ENCODE measurements at regions not wholly inside any gene's neighbourhood (a gene's known extent, or its start where the extent isn't known, plus 50 kb on each side); places are given as distances from the start of the nearest gene placed in this dataset.
"Not testable (repeated sequence)": the region's sequence is repeated elsewhere in the genome, so short reads cannot be mapped to it uniquely, and the experiment has no call there.

GRCh38 chr6:86147859-86148258 lies 505.2 kb upstream of the SYNCRIP start:
- no peak for TF ChIP-seq CTCF (IDR thresholded peaks at IDR 0.05)
- DNase-seq (ENCODE audit: low spot score) = no peak
- H3K4me3 ChIP-seq = no peak overlapping the region
- no peak overlapping the region for H3K27ac ChIP-seq

- no peak for DNase-seq (ENCODE audit: low spot score)
- Histone ChIP-seq H3K4me3 (no peak overlapping the region), H3K27ac (no peak overlapping the region)
- TF ChIP-seq CTCF (IDR thresholded peaks at IDR 0.05) = no peak
Observed at GRCh38 chr6:86147311-86147710, 504.6 kb upstream of the SYNCRIP start.

- H3K4me3 ChIP-seq; DNase-seq (ENCODE audit: low spot score); H3K27ac ChIP-seq: not testable (repeated sequence)
Observed at GRCh38 chr6:86146751-86147150, 504.1 kb upstream of the SYNCRIP start.

- no peak for DNase-seq (ENCODE audit: low spot score)
- no peak overlapping the region for H3K4me3 ChIP-seq
- no peak for TF ChIP-seq CTCF (IDR thresholded peaks at IDR 0.05)
- H3K27ac ChIP-seq = no peak overlapping the region
Observed at GRCh38 chr6:86142326-86142725, 499.6 kb upstream of the SYNCRIP start.

- no peak for TF ChIP-seq CTCF (IDR thresholded peaks at IDR 0.05)
- Histone ChIP-seq H3K27ac (no peak overlapping the region), H3K4me3 (no peak overlapping the region)
- no peak for DNase-seq (ENCODE audit: low spot score)
Observed at GRCh38 chr6:86128130-86128814, 485.6 kb upstream of the SYNCRIP start.

GRCh38 chr6:86122086-86122485 lies 479.4 kb upstream of the SYNCRIP start:
- no peak for DNase-seq (ENCODE audit: low spot score)
- no peak overlapping the region for H3K4me3 ChIP-seq
- no peak for TF ChIP-seq CTCF (IDR thresholded peaks at IDR 0.05)
- no peak overlapping the region for H3K27ac ChIP-seq

- TF ChIP-seq CTCF (IDR thresholded peaks at IDR 0.05) = no peak
- no peak for DNase-seq (ENCODE audit: low spot score)
- no peak overlapping the region for H3K27ac ChIP-seq
- no peak overlapping the region for H3K4me3 ChIP-seq
Observed at GRCh38 chr6:86118271-86118670, 475.6 kb upstream of the SYNCRIP start.
